ENCODE measurements at regions not wholly inside any gene's neighbourhood (a gene's known extent, or its start where the extent isn't known, plus 50 kb on each side); places are given as distances from the start of the nearest gene placed in this dataset.

DNA sequence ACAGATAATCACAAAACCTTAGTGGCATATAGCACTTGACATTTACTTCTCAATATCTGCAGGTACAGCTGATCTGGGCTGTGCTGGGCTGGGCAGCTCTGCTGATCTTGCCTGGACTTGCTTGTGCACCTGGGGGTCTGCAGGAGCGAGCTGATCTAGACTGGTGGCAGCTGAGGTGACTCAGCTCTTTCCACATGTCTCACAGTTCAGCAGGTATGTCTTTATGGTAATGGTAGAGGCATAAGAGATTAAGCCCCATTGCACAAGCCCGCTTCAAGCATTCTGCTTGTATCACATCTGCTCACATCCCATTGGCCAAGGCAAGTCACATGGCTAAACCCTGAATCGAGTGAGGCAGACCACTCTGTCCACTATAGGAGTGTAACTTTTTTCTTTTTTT lies 506.7 kb downstream of the BCOR start:
- no peaks in the 10 kb centered on the region for H3K79me1 ChIP-seq (ENCODE audit: low read length)

DNA sequence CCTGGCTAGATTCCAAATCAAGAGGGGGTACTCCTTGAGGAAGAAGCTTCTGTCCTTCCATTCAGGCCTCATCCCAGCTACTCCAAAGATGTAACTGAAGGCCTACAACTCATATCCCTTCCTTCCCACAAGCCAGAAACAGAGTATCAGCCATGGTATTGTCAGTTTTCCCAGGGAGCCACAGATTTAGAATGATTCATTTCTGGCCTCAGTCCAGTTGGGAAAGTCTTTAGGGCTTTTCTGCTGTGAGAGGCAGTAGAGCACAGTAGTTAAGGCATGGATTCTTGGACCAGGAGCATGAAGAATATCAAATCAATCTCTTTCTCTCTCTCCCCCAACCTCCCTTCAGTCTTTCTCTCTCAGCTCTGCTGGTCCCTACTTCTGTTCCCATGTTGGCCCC lies 505.0 kb downstream of the BCOR start:
- H3K4me1 ChIP-seq (ENCODE audit: control insufficient read depth, low read depth, low read length) = no peaks in the 10 kb centered on the region
- H3K27me3 ChIP-seq (ENCODE audit: insufficient read depth, low read length, poor library complexity) = no peaks in the 10 kb centered on the region
- H2AK5ac ChIP-seq (ENCODE audit: low read length) = no peak overlapping the region
- no peak overlapping the region for H2BK15ac ChIP-seq (replicated peaks; ENCODE audit: low read depth)
- no peak overlapping the region for H3K27ac ChIP-seq (ENCODE audit: low read depth, low read length)
- H2BK5ac ChIP-seq (ENCODE audit: low read length) = no peak overlapping the region
- no peaks in the 10 kb centered on the region for H3K36me3 ChIP-seq (ENCODE audit: control insufficient read depth, insufficient read depth, low read length)
- H3K18ac ChIP-seq (ENCODE audit: low read length) = no peak overlapping the region
- H3K79me2 ChIP-seq (ENCODE audit: control insufficient read depth, insufficient read depth, low read length) = no peaks in the 10 kb centered on the region
- H4K8ac ChIP-seq (ENCODE audit: low read depth, low read length) = no peak overlapping the region
- no peak overlapping the region for H3K4ac ChIP-seq (ENCODE audit: low read depth, low read length)
- H3K56ac ChIP-seq (ENCODE audit: low read length) = no peak overlapping the region
- H3K23ac ChIP-seq (ENCODE audit: low read length) = no peak overlapping the region
- DNase-seq = no peak
- no peaks in the 10 kb centered on the region for H3K79me1 ChIP-seq (ENCODE audit: low read length)
- H3K4me2 ChIP-seq (ENCODE audit: low read length) = no peak overlapping the region
- H3K4me3 ChIP-seq (ENCODE audit: low read length) = no peak overlapping the region
- H2BK120ac ChIP-seq (ENCODE audit: low read depth, low read length) = no peak overlapping the region
- no peak overlapping the region for H4K5ac ChIP-seq (ENCODE audit: low read length)
- no peak overlapping the region for H3K9ac ChIP-seq (ENCODE audit: low read length)

More for the DNA sequence above, 506.7 kb downstream of the BCOR start:
- no peak overlapping the region for H3K9ac ChIP-seq (ENCODE audit: low read length)
- no peak overlapping the region for H3K27ac ChIP-seq (ENCODE audit: low read depth, low read length)
- no peak overlapping the region for H2AK5ac ChIP-seq (ENCODE audit: low read length)
- no peak overlapping the region for H3K4me2 ChIP-seq (ENCODE audit: low read length)
- H3K27me3 ChIP-seq (ENCODE audit: insufficient read depth, low read length, poor library complexity) = no peaks in the 10 kb centered on the region
- H2BK120ac ChIP-seq (ENCODE audit: low read depth, low read length) = no peak overlapping the region
- no peaks in the 10 kb centered on the region for H3K36me3 ChIP-seq (ENCODE audit: control insufficient read depth, insufficient read depth, low read length)
- no peak overlapping the region for H2BK5ac ChIP-seq (ENCODE audit: low read length)
- H4K8ac ChIP-seq (ENCODE audit: low read depth, low read length) = no peak overlapping the region
- no peaks in the 10 kb centered on the region for H3K79me2 ChIP-seq (ENCODE audit: control insufficient read depth, insufficient read depth, low read length)
- H3K23ac ChIP-seq (ENCODE audit: low read length) = no peak overlapping the region
- H3K4me1 ChIP-seq (ENCODE audit: control insufficient read depth, low read depth, low read length) = no peaks in the 10 kb centered on the region
- no peak overlapping the region for H3K18ac ChIP-seq (ENCODE audit: low read length)
- H2BK15ac ChIP-seq (replicated peaks; ENCODE audit: low read depth) = no peak overlapping the region
- no peak overlapping the region for H3K56ac ChIP-seq (ENCODE audit: low read length)
- no CpG with 5 or more reads among the region's 3 CpGs for WGBS (ENCODE audit: extremely low coverage, insufficient coverage, low lambda C conversion rate)
- no peak overlapping the region for H3K4me3 ChIP-seq (ENCODE audit: low read length)
- DNase-seq = no peak
- H3K4ac ChIP-seq (ENCODE audit: low read depth, low read length) = no peak overlapping the region
- H4K5ac ChIP-seq (ENCODE audit: low read length) = no peak overlapping the region

DNA sequence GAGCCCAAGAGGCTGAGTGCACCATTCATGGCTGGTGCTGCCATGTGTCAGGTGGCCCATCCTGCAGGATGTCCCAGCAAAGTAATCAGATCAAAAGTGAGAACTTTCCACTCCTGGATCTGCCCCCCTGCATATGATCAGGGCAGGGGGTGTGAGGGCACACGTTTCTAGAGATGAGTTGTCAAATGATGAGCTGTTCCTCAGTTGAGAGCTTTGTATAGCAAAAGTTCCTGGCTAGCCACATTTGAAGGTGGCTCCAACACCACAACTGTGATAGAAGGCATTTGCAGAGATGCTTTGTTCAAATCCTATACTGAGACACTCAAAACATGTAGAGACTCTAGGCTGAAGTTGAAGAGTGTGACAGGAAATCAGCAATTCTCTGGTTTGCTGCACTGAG lies 501.8 kb downstream of the BCOR start:
- H3K27me3 ChIP-seq (ENCODE audit: insufficient read depth, low read length, poor library complexity) = no peaks in the 10 kb centered on the region
- H3K79me2 ChIP-seq (ENCODE audit: control insufficient read depth, insufficient read depth, low read length) = no peaks in the 10 kb centered on the region
- no peak overlapping the region for H2BK120ac ChIP-seq (ENCODE audit: low read depth, low read length)
- H3K27ac ChIP-seq (ENCODE audit: low read depth, low read length) = no peak overlapping the region
- H3K4me3 ChIP-seq (ENCODE audit: low read length) = no peak overlapping the region
- no peak overlapping the region for H2BK5ac ChIP-seq (ENCODE audit: low read length)
- H2BK15ac ChIP-seq (replicated peaks; ENCODE audit: low read depth) = no peak overlapping the region
- H2AK5ac ChIP-seq (ENCODE audit: low read length) = no peak overlapping the region
- H3K56ac ChIP-seq (ENCODE audit: low read length) = no peak overlapping the region
- no peak overlapping the region for H4K8ac ChIP-seq (ENCODE audit: low read depth, low read length)
- H3K23ac ChIP-seq (ENCODE audit: low read length) = no peak overlapping the region
- H3K4me2 ChIP-seq (ENCODE audit: low read length) = no peak overlapping the region
- no peak for DNase-seq
- no peak overlapping the region for H3K4ac ChIP-seq (ENCODE audit: low read depth, low read length)
- no peak overlapping the region for H4K5ac ChIP-seq (ENCODE audit: low read length)
- WGBS (ENCODE audit: extremely low coverage, insufficient coverage, low lambda C conversion rate) = no CpG with 5 or more reads among the region's 1 CpG
- no peaks in the 10 kb centered on the region for H3K4me1 ChIP-seq (ENCODE audit: control insufficient read depth, low read depth, low read length)
- H3K79me1 ChIP-seq (ENCODE audit: low read length) = no peaks in the 10 kb centered on the region
- H3K9ac ChIP-seq (ENCODE audit: low read length) = no peak overlapping the region
- no peak overlapping the region for H3K18ac ChIP-seq (ENCODE audit: low read length)
- no peaks in the 10 kb centered on the region for H3K36me3 ChIP-seq (ENCODE audit: control insufficient read depth, insufficient read depth, low read length)

DNA sequence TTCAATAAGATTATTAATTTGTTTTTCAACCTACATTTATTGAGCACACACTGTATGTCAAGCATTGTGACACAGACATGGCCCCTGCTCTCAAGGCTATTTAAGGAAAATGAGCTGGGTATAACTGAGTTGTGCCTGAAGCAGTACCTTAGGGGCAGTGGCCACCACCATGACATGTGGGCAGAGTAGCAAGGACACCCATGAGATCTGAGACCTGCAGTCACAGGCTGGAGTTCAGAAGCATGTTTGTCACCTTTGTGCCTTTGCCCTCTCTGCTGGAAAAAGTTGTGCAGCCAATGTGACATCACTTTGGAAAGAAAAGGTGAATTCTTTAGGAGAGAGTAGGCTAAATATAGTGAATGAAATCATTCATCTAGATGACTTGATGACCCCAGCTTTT lies 501.3 kb downstream of the BCOR start:
- no peak overlapping the region for H3K56ac ChIP-seq (ENCODE audit: low read length)
- H3K23ac ChIP-seq (ENCODE audit: low read length) = no peak overlapping the region
- H2BK15ac ChIP-seq (replicated peaks; ENCODE audit: low read depth) = no peak overlapping the region
- no peak overlapping the region for H4K5ac ChIP-seq (ENCODE audit: low read length)
- H3K27ac ChIP-seq (ENCODE audit: low read depth, low read length) = no peak overlapping the region
- H3K79me1 ChIP-seq (ENCODE audit: low read length) = no peaks in the 10 kb centered on the region
- no peaks in the 10 kb centered on the region for H3K27me3 ChIP-seq (ENCODE audit: insufficient read depth, low read length, poor library complexity)
- no peak overlapping the region for H3K9ac ChIP-seq (ENCODE audit: low read length)
- H2AK5ac ChIP-seq (ENCODE audit: low read length) = no peak overlapping the region
- H3K4me2 ChIP-seq (ENCODE audit: low read length) = no peak overlapping the region
- no peak overlapping the region for H2BK120ac ChIP-seq (ENCODE audit: low read depth, low read length)
- DNase-seq = no peak
- no peak overlapping the region for H4K8ac ChIP-seq (ENCODE audit: low read depth, low read length)
- H3K4me1 ChIP-seq (ENCODE audit: control insufficient read depth, low read depth, low read length) = no peaks in the 10 kb centered on the region
- no peak overlapping the region for H2BK5ac ChIP-seq (ENCODE audit: low read length)
- H3K36me3 ChIP-seq (ENCODE audit: control insufficient read depth, insufficient read depth, low read length) = no peaks in the 10 kb centered on the region
- H3K79me2 ChIP-seq (ENCODE audit: control insufficient read depth, insufficient read depth, low read length) = no peaks in the 10 kb centered on the region
- H3K18ac ChIP-seq (ENCODE audit: low read length) = no peak overlapping the region
- no peak overlapping the region for H3K4ac ChIP-seq (ENCODE audit: low read depth, low read length)
- no peak overlapping the region for H3K4me3 ChIP-seq (ENCODE audit: low read length)

DNA sequence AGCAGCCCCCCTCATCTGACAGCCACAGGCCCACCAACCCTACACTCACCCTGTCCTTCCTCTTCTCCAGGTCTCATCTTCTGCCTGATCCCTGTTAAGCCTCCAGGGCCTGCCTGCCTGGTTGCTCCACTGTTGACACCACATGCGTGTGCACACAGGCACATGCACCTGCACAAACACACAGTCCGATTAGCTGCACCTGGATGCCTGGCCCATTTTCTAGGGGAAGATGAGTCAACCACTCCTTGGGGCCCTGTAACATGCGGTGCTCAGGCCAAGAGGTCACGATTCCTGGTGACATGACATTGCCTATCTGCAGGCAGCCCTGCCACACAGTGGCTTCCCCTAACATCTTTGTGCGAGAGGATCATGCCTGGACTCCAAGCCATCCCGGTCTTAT lies 498.4 kb downstream of the BCOR start:
- Histone ChIP-seq H2BK15ac (replicated peaks; ENCODE audit: low read depth) (no peak overlapping the region), H3K9ac (ENCODE audit: low read length) (no peak overlapping the region), H3K4ac (ENCODE audit: low read depth, low read length) (no peak overlapping the region), H2BK5ac (ENCODE audit: low read length) (no peak overlapping the region), H3K56ac (ENCODE audit: low read length) (no peak overlapping the region), H3K4me2 (ENCODE audit: low read length) (no peak overlapping the region), H3K36me3 (ENCODE audit: control insufficient read depth, insufficient read depth, low read length) (no peaks in the 10 kb centered on the region), H3K79me1 (ENCODE audit: low read length) (no peaks in the 10 kb centered on the region), H3K27ac (ENCODE audit: low read depth, low read length) (no peak overlapping the region), H3K27me3 (ENCODE audit: insufficient read depth, low read length, poor library complexity) (no peaks in the 10 kb centered on the region), H3K4me1 (ENCODE audit: control insufficient read depth, low read depth, low read length) (no peaks in the 10 kb centered on the region), H3K79me2 (ENCODE audit: control insufficient read depth, insufficient read depth, low read length) (no peaks in the 10 kb centered on the region), H3K4me3 (ENCODE audit: low read length) (no peak overlapping the region), H3K18ac (ENCODE audit: low read length) (no peak overlapping the region), H2AK5ac (ENCODE audit: low read length) (no peak overlapping the region), H4K5ac (ENCODE audit: low read length) (no peak overlapping the region), H3K23ac (ENCODE audit: low read length) (no peak overlapping the region), H2BK120ac (ENCODE audit: low read depth, low read length) (no peak overlapping the region), H4K8ac (ENCODE audit: low read depth, low read length) (no peak overlapping the region)
- no CpG with 5 or more reads among the region's 6 CpGs for WGBS (ENCODE audit: extremely low coverage, insufficient coverage, low lambda C conversion rate)
- no peak for DNase-seq

DNA sequence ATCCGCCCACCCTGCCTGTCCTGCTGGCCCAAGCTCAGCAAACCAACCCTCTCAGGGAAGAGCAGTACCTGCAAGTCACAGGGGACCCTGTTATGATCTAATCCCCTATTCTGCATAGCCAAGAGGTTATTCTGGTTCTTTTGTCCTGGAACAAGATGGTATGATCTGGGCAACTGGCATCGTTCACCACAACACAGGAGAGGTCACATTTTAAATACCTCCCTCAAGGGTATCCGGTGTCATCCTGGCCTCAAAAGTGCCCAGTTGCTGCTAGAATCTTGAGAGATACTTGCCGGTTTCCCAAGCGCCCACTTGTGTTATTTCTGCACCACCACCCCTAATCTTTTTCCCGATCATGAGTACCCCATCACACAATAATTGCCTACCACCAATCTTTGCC lies 497.5 kb downstream of the BCOR start:
- H4K8ac ChIP-seq (ENCODE audit: low read depth, low read length) = no peak overlapping the region

More for the DNA sequence above, 497.5 kb downstream of the BCOR start:
- no peak overlapping the region for H2AK5ac ChIP-seq (ENCODE audit: low read length)
- no peak overlapping the region for H3K9ac ChIP-seq (ENCODE audit: low read length)
- no peak overlapping the region for H4K5ac ChIP-seq (ENCODE audit: low read length)
- H3K4ac ChIP-seq (ENCODE audit: low read depth, low read length) = no peak overlapping the region
- no peak for DNase-seq
- no peak overlapping the region for H3K4me2 ChIP-seq (ENCODE audit: low read length)
- H3K27ac ChIP-seq (ENCODE audit: low read depth, low read length) = no peak overlapping the region
- no peaks in the 10 kb centered on the region for H3K27me3 ChIP-seq (ENCODE audit: insufficient read depth, low read length, poor library complexity)
- no peaks in the 10 kb centered on the region for H3K4me1 ChIP-seq (ENCODE audit: control insufficient read depth, low read depth, low read length)
- H3K18ac ChIP-seq (ENCODE audit: low read length) = no peak overlapping the region
- H3K56ac ChIP-seq (ENCODE audit: low read length) = no peak overlapping the region
- no peaks in the 10 kb centered on the region for H3K79me1 ChIP-seq (ENCODE audit: low read length)
- H2BK15ac ChIP-seq (replicated peaks; ENCODE audit: low read depth) = no peak overlapping the region
- no peak overlapping the region for H2BK120ac ChIP-seq (ENCODE audit: low read depth, low read length)
- no peak overlapping the region for H3K23ac ChIP-seq (ENCODE audit: low read length)
- no peaks in the 10 kb centered on the region for H3K36me3 ChIP-seq (ENCODE audit: control insufficient read depth, insufficient read depth, low read length)
- no CpG with 5 or more reads among the region's 6 CpGs for WGBS (ENCODE audit: extremely low coverage, insufficient coverage, low lambda C conversion rate)
- no peak overlapping the region for H3K4me3 ChIP-seq (ENCODE audit: low read length)
- H2BK5ac ChIP-seq (ENCODE audit: low read length) = no peak overlapping the region
- H3K79me2 ChIP-seq (ENCODE audit: control insufficient read depth, insufficient read depth, low read length) = no peaks in the 10 kb centered on the region
